ENCODE measurements at regions not wholly inside any gene's neighbourhood (a gene's known extent, or its start where the extent isn't known, plus 50 kb on each side); places are given as distances from the start of the nearest gene placed in this dataset.

- TF ChIP-seq CTCF (IDR thresholded peaks at IDR 0.05): no peak
- TF ChIP-seq EP300 (IDR thresholded peaks at IDR 0.05): no peak
- no peak for TF ChIP-seq POLR2A (IDR thresholded peaks at IDR 0.05; ENCODE audit: low read depth)
- no peak for TF ChIP-seq POLR2AphosphoS5 (IDR thresholded peaks at IDR 0.05)
Observed at GRCh38 chr16:52783616-52784015, 236.7 kb upstream of the TOX3 start.
